Motor neuron (in vitro differentiated cells): ENCODE measurements at regions not wholly inside any gene's neighbourhood (a gene's known extent, or its start where the extent isn't known, plus 50 kb on each side); places are given as distances from the start of the nearest gene placed in this dataset.

Experiments
- ATAC-seq, 8 experiments: fragments of 200-7000 bp; cut with Tn5 transposase; replicated peaks in 6 of 8; 2 replicates each; pipeline ENCODE4 v1.8.0; 2021; ENCODE audit warnings: mild to moderate bottlenecking in 8 of 8, moderate library complexity in 8 of 8
- H3K27ac ChIP-seq, 2 donors: fragments of 250-450 bp; sonication (Bioruptor Pico); 2 replicates each; pipeline ENCODE4 v1.9.0; 2021; ENCODE audit warnings: antibody characterized with exemption in 2 of 2, mild to moderate bottlenecking in 2 of 2, moderate library complexity in 1 of 2
- H3K4me1 ChIP-seq, 2 donors: fragments of 250-450 bp; sonication (Bioruptor Pico); replicated peaks in 1 of 2; 2 replicates each; pipeline ENCODE4 v1.6.1; 2021; ENCODE audit warnings: antibody characterized with exemption in 2 of 2, mild to moderate bottlenecking in 2 of 2, moderate library complexity in 1 of 2
- H3K4me3 ChIP-seq, 5 donors: fragments of 250-450 bp; sonication (Bioruptor Pico); 2 replicates each; pipeline ENCODE4 v1.9.0; 2021; ENCODE audit warnings: antibody characterized with exemption in 5 of 5, mild to moderate bottlenecking in 5 of 5, moderate library complexity in 4 of 5
- WGBS, 10 experiments: fragments of 450-650 bp; shearing (Covaris generic); methylation state at CpG; one replicate each; pipeline ENCODE4 v1.0.0; 2022; 5-methylcytosine and 5-hydroxymethylcytosine counted together
- in situ Hi-C, 9 experiments: fragments of 400-800 bp; cut with MboI; loops; one replicate each; pipeline ENCODE4 v1.15.0; 2021; ENCODE audit warnings: low sequenced_read_pairs in 9 of 9, low pct_unique_long_range_greater_than_20kb in 2 of 9; ENCODE audit not compliant: unreplicated experiment in 9 of 9

DNA sequence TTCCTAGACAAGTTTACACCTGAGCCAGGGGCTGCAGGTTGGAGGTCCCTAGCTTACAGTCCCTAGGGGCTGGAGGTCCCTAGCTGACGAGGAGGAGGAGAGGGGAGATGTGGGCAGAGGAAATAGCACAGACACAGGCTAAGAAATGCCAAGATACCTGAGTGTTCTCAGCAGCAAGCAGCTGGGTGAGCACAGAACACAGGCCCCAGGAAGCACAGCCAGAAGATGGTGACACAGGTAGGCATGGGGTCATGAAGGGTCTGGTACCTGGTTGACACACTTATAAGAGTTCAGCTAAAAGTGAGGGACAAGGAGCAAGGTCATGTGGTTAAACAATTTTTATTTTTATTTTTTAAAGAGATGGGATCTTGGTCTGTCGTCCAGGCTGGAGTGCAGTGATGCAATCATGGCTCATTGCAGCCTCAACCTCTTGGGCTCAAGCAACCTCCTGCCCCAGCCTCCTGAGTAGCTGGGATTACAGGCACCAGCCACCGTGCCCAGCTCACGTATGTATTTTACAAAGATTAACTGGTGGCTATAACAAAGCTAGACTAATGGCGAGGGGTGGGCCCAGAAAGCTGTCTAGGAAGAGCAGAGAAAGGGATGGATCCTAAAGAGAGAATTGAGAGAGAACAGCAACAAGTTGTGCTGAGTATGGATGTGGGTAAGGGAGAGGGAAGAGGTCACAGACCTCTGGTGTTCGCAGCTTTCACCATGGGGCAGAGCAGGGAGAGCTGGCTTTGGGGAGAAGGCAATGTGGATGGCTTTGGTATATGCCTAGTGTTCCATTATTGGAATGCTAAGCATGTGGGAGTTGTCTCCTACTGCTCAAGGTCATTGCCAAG lies 140.3 kb upstream of the KLF14 start:
- WGBS, 10 experiments: 79 to 100% (median 90%) methylated on average over 1 to 5 of the region's 6 CpGs; no CpG with 5 or more reads in 1 of the 10 experiments
- no peak overlapping the region for H3K27ac ChIP-seq
- H3K4me3 ChIP-seq: no peak overlapping the region
- in situ Hi-C loops: no loop called here
- no peak for ATAC-seq
- peaks cover 0 to 13% of the 10 kb centered on the region in 2 donors for H3K4me1 ChIP-seq

- Histone ChIP-seq H3K27ac (no peak overlapping the region), H3K4me1 (peaks cover 0 to 13% of the 10 kb centered on the region in 2 donors), H3K4me3 (no peak overlapping the region)
- peak in 3 of 8 experiments; percentile 9 to 73 (median 42) for ATAC-seq
- 24 to 55% (median 31%) methylated on average over 2 to 6 of the region's 6 CpGs; no CpG with 5 or more reads in 1 of the 10 experiments for WGBS, 10 experiments
- in situ Hi-C loops: loop anchor here in 2 of 9 experiments (25.0 kb wide), 1 partner anchor 162 kb away; no protein-coding TSS in a partner anchor
These were observed 141.3 kb upstream of the KLF14 start for GRCh38 chr7:130875265-130875741.

GRCh38 chr7:130875901-130876300 lies 141.9 kb upstream of the KLF14 start:
- H3K27ac ChIP-seq: no peak overlapping the region

DNA sequence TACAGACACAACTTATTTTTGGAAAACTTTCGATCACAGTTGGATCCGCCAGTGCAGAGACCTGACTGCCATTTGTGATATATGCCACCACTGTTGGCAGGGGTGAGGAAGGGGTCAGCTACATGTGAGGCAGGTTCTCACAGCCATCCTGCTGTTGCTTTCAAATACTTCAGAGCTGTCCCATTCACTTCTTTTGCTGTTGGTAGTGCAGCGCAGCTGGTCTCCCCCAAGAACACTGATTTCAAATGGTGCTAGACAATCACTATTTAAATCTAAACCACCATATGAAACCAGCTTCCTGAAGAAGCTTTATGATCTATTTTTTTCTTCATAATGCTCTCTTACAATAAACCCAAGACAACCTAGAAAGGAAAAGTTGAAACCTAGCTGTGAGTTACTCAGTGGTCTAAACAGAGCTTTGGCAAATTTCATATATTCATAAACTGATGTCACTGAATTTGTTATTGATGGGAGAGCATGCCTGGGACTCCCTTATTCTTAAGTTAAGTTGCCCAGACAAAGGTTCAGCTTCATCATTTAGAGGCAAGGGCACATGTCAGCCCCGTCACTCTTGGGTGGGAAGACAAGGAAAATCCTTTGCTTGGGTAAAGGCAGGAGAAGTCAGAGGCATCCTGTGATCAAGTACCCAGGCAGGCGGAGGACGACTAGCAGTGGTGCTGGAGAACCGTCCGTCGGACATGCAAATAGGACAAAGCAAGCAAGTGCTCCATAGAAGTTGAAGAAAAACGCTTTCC lies 143.4 kb upstream of the KLF14 start:
- 48 to 98% (median 81%) methylated on average over 1 to 10 of the region's 10 CpGs; no CpG with 5 or more reads in 1 of the 10 experiments for WGBS, 10 experiments
- ATAC-seq: no peak
- no peak overlapping the region for H3K27ac ChIP-seq
- in situ Hi-C loops: loop anchor here in 2 of 9 experiments (25.0 kb wide), 1 partner anchor 160 kb away; no protein-coding TSS in a partner anchor
- no peak overlapping the region for H3K4me3 ChIP-seq
- peaks cover 4 to 23% of the 10 kb centered on the region in 2 donors for H3K4me1 ChIP-seq

More at GRCh38 chr7:130875901-130876300, 141.9 kb upstream of the KLF14 start:
- WGBS, 10 experiments: 53 to 100% (median 76%) methylated on average over 1 to 2 of the region's 5 CpGs; no CpG with 5 or more reads in 6 of the 10 experiments
- H3K4me1 ChIP-seq: peaks cover 0 to 17% of the 10 kb centered on the region in 2 donors
- no peak for ATAC-seq
- in situ Hi-C loops: loop anchor here in 2 of 9 experiments (25.0 kb wide), 1 partner anchor 161 kb away; no protein-coding TSS in a partner anchor
- H3K4me3 ChIP-seq: no peak overlapping the region

DNA sequence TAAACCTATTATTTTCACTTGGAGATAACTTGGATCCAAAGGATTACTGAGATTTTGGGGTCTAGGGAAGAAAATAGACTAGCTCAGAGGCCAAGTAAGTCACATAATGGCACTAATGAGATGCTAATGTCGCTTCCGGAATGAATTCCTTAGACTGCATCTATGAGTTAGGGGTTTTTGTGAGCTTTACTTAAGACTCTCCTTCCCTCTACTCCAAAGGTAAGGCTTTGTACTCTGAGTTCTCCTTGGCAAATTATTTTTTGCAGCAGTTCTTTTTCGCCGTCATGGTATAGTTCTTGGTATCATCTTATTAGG lies 143.9 kb upstream of the KLF14 start:
- H3K4me1 ChIP-seq: peaks cover 4 to 23% of the 10 kb centered on the region in 2 donors
- in situ Hi-C loops: loop anchor here in 2 of 9 experiments (25.0 kb wide), 1 partner anchor 159 kb away; no protein-coding TSS in a partner anchor
- no peak overlapping the region for H3K27ac ChIP-seq
- ATAC-seq: no peak
- no peak overlapping the region for H3K4me3 ChIP-seq
- 69 to 94% (median 84%) methylated on average over 2 to 4 of the region's 4 CpGs; no CpG with 5 or more reads in 1 of the 10 experiments for WGBS, 10 experiments

- H3K4me3 ChIP-seq: no peak overlapping the region
- no peak for ATAC-seq
- peaks cover 4 to 23% of the 10 kb centered on the region in 2 donors for H3K4me1 ChIP-seq
- 44 to 92% (median 81%) methylated on average over 1 to 2 of the region's 2 CpGs; no CpG with 5 or more reads in 2 of the 10 experiments for WGBS, 10 experiments
- no peak overlapping the region for H3K27ac ChIP-seq
- in situ Hi-C loops: loop anchor here in 2 of 9 experiments (25.0 kb wide), 1 partner anchor 159 kb away; no protein-coding TSS in a partner anchor
These were observed 144.8 kb upstream of the KLF14 start for GRCh38 chr7:130878785-130879184.

DNA sequence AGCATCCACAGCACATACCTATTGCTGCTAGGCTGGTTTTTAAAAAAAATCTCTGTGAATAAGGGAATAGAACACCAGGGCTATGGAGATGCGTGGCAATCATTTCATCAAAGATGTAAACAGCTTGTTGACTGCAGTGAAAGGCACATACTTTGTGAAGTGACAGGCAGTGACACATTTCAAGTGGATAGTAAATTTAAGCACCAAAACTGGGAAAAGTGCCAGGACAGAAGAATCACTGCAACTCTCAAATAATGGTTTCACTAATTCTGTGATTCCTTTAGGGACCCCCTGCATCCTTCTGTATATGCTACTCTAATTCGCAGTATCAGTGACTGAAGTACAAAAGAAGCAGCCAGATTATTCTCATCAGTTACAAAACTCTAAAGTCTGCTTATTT lies 145.2 kb upstream of the KLF14 start:
- WGBS, 10 experiments: 83 to 100% (median 93%) methylated on average over 1 to 2 of the region's 2 CpGs
- Histone ChIP-seq H3K4me3 (no peak overlapping the region), H3K27ac (no peak overlapping the region), H3K4me1 (peaks cover 4 to 23% of the 10 kb centered on the region in 2 donors)
- ATAC-seq: no peak
- in situ Hi-C loops: loop anchor here in 2 of 9 experiments (25.0 kb wide), 1 partner anchor 158 kb away; no protein-coding TSS in a partner anchor

- Histone ChIP-seq H3K4me3 (no peak overlapping the region), H3K27ac (no peak overlapping the region), H3K4me1 (peaks cover 4 to 23% of the 10 kb centered on the region in 2 donors)
- in situ Hi-C loops: loop anchor here in 2 of 9 experiments (25.0 kb wide), 1 partner anchor 157 kb away; no protein-coding TSS in a partner anchor
- WGBS, 10 experiments: 86 to 100% (median 95%) methylated on average over 1 to 5 of the region's 5 CpGs; no CpG with 5 or more reads in 2 of the 10 experiments
- ATAC-seq: no peak
These were observed 146.7 kb upstream of the KLF14 start for GRCh38 chr7:130880668-130881067.

- 20 to 100% (median 60%) methylated on average over 1 to 3 of the region's 3 CpGs; no CpG with 5 or more reads in 1 of the 10 experiments for WGBS, 10 experiments
These were observed 147.2 kb upstream of the KLF14 start for GRCh38 chr7:130881091-130881798.

GRCh38 chr7:130881799-130882141 lies 147.8 kb upstream of the KLF14 start:
- H3K4me1 ChIP-seq: peaks cover 4 to 20% of the 10 kb centered on the region in 2 donors
- 58 to 100% (median 86%) methylated on average over 1 to 5 of the region's 5 CpGs; no CpG with 5 or more reads in 3 of the 10 experiments for WGBS, 10 experiments
- in situ Hi-C loops: loop anchor here in 2 of 9 experiments (25.0 kb wide), 1 partner anchor 156 kb away; no protein-coding TSS in a partner anchor
- peak in 1 of 8 experiments; percentile 6 for ATAC-seq
- H3K27ac ChIP-seq: no peak overlapping the region
- H3K4me3 ChIP-seq: no peak overlapping the region

More at GRCh38 chr7:130881091-130881798, 147.2 kb upstream of the KLF14 start:
- no peak overlapping the region for H3K4me3 ChIP-seq
- ATAC-seq: peak in 2 of 8 experiments; percentile 12 to 24
- H3K4me1 ChIP-seq: peaks cover 4 to 23% of the 10 kb centered on the region in 2 donors
- no peak overlapping the region for H3K27ac ChIP-seq
- in situ Hi-C loops: loop anchor here in 2 of 9 experiments (25.0 kb wide), 1 partner anchor 156 kb away; no protein-coding TSS in a partner anchor

DNA sequence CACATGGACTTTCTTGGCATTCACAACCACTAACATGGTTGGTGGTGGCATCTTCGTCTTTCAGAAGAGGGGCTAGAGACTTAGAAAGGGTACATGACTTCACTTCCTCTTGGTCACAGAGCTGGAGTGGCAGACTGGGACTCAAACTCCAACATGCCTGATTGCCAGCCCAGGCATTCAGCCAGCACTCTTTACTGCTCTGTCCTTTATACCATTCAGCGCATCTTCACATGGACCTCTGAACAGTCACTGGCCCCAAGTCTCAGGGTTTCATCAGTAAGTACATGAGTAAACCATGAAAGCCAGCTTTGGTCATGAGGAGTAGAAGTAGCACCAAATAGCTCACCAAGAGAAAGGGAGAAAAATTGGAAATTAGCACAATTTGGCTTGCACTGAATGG lies 148.4 kb upstream of the KLF14 start:
- no peak for ATAC-seq
- Histone ChIP-seq H3K27ac (no peak overlapping the region), H3K4me1 (peaks cover 4 to 14% of the 10 kb centered on the region in 2 donors), H3K4me3 (no peak overlapping the region)
- in situ Hi-C loops: loop anchor here in 2 of 9 experiments (25.0 kb wide), 1 partner anchor 155 kb away; no protein-coding TSS in a partner anchor
- WGBS, 10 experiments: 70 to 100% (median 92%) methylated on average over 1 to 2 of the region's 2 CpGs; no CpG with 5 or more reads in 4 of the 10 experiments

DNA sequence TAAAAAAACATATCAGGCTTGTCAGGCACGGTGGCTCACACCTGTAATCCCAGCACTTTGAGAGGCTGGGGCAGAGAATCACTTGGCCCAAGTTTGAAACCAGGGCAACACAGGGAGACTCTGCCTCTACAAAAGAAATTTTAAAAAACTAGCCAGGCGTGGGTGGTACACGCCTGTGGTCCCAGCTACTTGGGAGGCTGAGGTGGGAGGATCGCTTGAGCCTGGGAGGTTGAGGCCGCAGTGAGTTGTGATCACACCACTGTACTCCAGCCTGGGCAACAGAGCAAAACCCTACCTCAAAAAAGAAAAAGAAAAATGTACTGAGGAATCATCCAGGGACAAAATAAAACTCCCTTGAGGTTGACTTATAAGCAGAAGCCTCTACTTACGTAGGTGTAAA lies 149.9 kb upstream of the KLF14 start:
- Histone ChIP-seq H3K4me3 (no peak overlapping the region), H3K27ac (no peak overlapping the region), H3K4me1 (peaks cover 4 to 10% of the 10 kb centered on the region in 2 donors)
- 77 to 100% (median 93%) methylated on average over 1 to 5 of the region's 6 CpGs; no CpG with 5 or more reads in 3 of the 10 experiments for WGBS, 10 experiments
- in situ Hi-C loops: loop anchor here in 2 of 9 experiments (25.0 kb wide), 1 partner anchor 153 kb away; no protein-coding TSS in a partner anchor
- no peak for ATAC-seq
